Body of pancreas (tissue), 4 donors: ENCODE measurements at regions not wholly inside any gene's neighbourhood (a gene's known extent, or its start where the extent isn't known, plus 50 kb on each side); places are given as distances from the start of the nearest gene placed in this dataset.

ENCODE experiments used
- ATAC-seq: fragments of 150-250 bp; one replicate; pipeline ENCODE4 v1.9.1; 2016
- DNase-seq, 4 donors: peaks; one replicate each; pipeline ENCODE4 v3.0.0-alpha.2; 2019
- H3K27ac ChIP-seq, 4 donors: fragments of 200-600 bp; sonication (generic); 1 replicate in 3 of 4; 2 replicates in 1 of 4; pipeline versions ENCODE4 v1.5.1 to v1.6.1; 2016 to 2019; ENCODE audit warnings: mild to moderate bottlenecking in 1 of 4, mixed read lengths in 1 of 4, moderate library complexity in 1 of 4
- H3K27me3 ChIP-seq, 2 donors: fragments of 200-600 bp; sonication (generic); one replicate each; pipeline ENCODE4 v1.6.0; 2016; ENCODE audit warnings: mild to moderate bottlenecking in 1 of 2
- H3K36me3 ChIP-seq, 2 donors: fragments of 200-600 bp; sonication (generic); replicated peaks in 1 of 2; 2 replicates each; pipeline ENCODE4 v1.5.1; 2016; ENCODE audit warnings: low read depth in 2 of 2; ENCODE audit not compliant: insufficient read depth in 1 of 2
- H3K4me1 ChIP-seq: fragments of 200-600 bp; sonication (generic); one replicate; pipeline ENCODE4 v1.6.0; 2016
- H3K4me3 ChIP-seq, 2 donors: fragments of 200-600 bp; sonication (generic); 1 replicate in 1 of 2; 2 replicates in 1 of 2; pipeline ENCODE4 v1.5.1; 2016 to 2019
- H3K9me3 ChIP-seq, 3 donors: fragments of 200-600 bp; sonication (generic); 1 replicate in 2 of 3; 2 replicates in 1 of 3; pipeline ENCODE4 v1.5.1; 2016
- CTCF ChIP-seq, 7 experiments: fragments of 450-650 bp in 4 of 7; fragments of 200-600 bp in 3 of 7; sonication (generic) in 3 of 7; IDR thresholded peaks; one replicate each; pipeline ENCODE4 v1.5.1; 2016 to 2019; ENCODE audit warnings: antibody characterized with exemption in 7 of 7
- POLR2A ChIP-seq, 3 donors: fragments of 450-650 bp; IDR thresholded peaks; one replicate each; pipeline ENCODE4 v1.6.1; 2016; ENCODE audit warnings: antibody characterized with exemption in 3 of 3, mild to moderate bottlenecking in 2 of 3
- WGBS, 2 donors: methylation state at CpG; one replicate each; pipeline ENCODE4 v1.1.5; 2017; 5-methylcytosine and 5-hydroxymethylcytosine counted together
- intact Hi-C: fragments of 100-400 bp; cut with DNase I; formaldehyde crosslinking; loops from one replicate; pipeline ENCODE4 v1.15.1; 2023

DNA sequence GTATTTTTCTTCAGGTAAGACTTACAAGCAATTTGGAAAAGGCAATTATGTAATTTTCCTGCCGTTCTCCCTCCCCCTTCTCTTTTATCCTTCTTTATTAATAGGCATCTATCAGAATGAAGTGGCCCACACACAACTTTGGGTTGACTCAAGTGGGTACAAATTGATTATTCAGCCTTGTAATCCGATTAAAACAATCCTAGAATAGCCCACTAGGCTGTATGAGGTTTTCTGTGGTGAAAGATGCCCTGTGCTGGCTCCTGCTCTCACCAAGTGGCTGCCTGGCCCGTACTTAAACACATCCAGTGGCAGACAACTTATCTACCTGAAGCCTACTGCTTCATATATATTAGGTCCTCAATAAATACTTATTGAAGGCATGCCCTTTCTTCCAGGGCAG lies 177.3 kb upstream of the C9orf72 start:
- Histone ChIP-seq H3K9me3 (no peaks in the 10 kb centered on the region), H3K4me1 (no peaks in the 10 kb centered on the region), H3K4me3 (no peak overlapping the region), H3K36me3 (no peaks in the 10 kb centered on the region), H3K27me3 (no peaks in the 10 kb centered on the region), H3K27ac (no peak overlapping the region)
- 70 to 74% methylated on average over 3 of the region's 3 CpGs for WGBS, 2 donors
- TF ChIP-seq POLR2A (IDR thresholded peaks at IDR 0.05) (no peak), CTCF (IDR thresholded peaks at IDR 0.05) (no peak)
- DNase-seq (no peak), ATAC-seq (no peak)
- intact Hi-C loops = no loop called here

DNA sequence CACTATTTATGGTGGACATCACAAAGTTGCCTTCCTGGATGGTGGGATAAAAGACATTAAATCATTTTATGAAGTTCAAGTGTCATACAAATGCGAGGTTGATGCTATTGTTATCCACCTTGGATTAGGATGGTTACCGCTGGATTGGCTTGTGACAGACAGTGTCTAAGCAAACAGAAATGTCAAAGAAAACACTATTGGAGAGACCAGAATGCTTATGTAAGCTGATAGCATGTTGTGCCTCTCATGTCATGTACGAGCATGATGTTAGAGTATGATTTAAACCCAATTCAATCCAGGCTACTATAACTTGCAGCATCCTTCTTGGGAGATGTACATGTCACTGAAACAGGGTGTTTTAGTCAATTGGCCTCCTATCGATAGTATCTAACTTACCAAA lies 178.8 kb upstream of the C9orf72 start:
- Histone ChIP-seq H3K4me1 (no peaks in the 10 kb centered on the region), H3K36me3 (no peaks in the 10 kb centered on the region), H3K27me3 (no peaks in the 10 kb centered on the region), H3K27ac (no peak overlapping the region), H3K9me3 (no peaks in the 10 kb centered on the region), H3K4me3 (no peak overlapping the region)
- ATAC-seq (no peak), DNase-seq (no peak)
- 89 to 90% methylated on average over 4 of the region's 4 CpGs for WGBS, 2 donors
- intact Hi-C loops = no loop called here
- TF ChIP-seq CTCF (IDR thresholded peaks at IDR 0.05) (no peak), POLR2A (IDR thresholded peaks at IDR 0.05) (no peak)

- no peak for TF ChIP-seq POLR2A (IDR thresholded peaks at IDR 0.05)
- TF ChIP-seq CTCF (IDR thresholded peaks at IDR 0.05) = no peak
These were observed 182.6 kb upstream of the C9orf72 start for GRCh38 chr9:27755846-27756245.

GRCh38 chr9:27756418-27756817 lies 183.1 kb upstream of the C9orf72 start:
- Histone ChIP-seq H3K4me1 (no peaks in the 10 kb centered on the region), H3K9me3 (no peaks in the 10 kb centered on the region), H3K27me3 (no peaks in the 10 kb centered on the region), H3K27ac (no peak overlapping the region), H3K4me3 (no peak overlapping the region), H3K36me3 (no peaks in the 10 kb centered on the region)
- TF ChIP-seq POLR2A (IDR thresholded peaks at IDR 0.05) = no peak
- TF ChIP-seq CTCF (IDR thresholded peaks at IDR 0.05) = no peak
- intact Hi-C loops = no loop called here
- ATAC-seq (no peak), DNase-seq (no peak)
- 78 to 87% methylated on average over 5 of the region's 5 CpGs for WGBS, 2 donors

More at GRCh38 chr9:27755846-27756245, 182.6 kb upstream of the C9orf72 start:
- H3K27ac ChIP-seq = no peak overlapping the region
- DNase-seq (no peak), ATAC-seq (no peak)
- H3K27me3 ChIP-seq = no peaks in the 10 kb centered on the region
- H3K4me3 ChIP-seq = no peak overlapping the region
- no peaks in the 10 kb centered on the region for H3K4me1 ChIP-seq
- no peaks in the 10 kb centered on the region for H3K9me3 ChIP-seq
- intact Hi-C loops = no loop called here
- no peaks in the 10 kb centered on the region for H3K36me3 ChIP-seq
- WGBS, 2 donors = 10 to 33% methylated on average over 2 of the region's 2 CpGs

DNA sequence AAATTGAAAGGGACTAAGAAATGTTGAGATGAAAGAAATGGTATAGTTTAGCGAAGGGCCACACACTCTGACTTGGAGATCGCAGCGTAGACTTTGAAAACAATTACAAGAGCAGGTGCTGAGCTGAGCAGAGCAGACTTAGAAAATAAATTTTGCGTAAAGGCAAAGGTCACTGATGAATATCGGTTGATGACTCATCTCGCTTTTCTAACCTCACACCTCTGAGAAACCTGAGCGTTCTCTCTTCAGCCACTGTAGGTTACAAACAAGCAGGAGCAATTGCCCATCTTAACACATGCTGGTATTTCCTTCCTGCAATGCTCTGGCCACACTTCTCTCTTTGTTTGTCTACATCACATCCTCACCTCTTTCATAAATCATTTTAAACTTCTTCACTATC lies 190.6 kb upstream of the C9orf72 start:
- Histone ChIP-seq H3K27me3 (no peaks in the 10 kb centered on the region), H3K27ac (no peak overlapping the region), H3K4me3 (no peak overlapping the region), H3K36me3 (no peaks in the 10 kb centered on the region), H3K9me3 (no peaks in the 10 kb centered on the region), H3K4me1 (no peaks in the 10 kb centered on the region)
- intact Hi-C loops = no loop called here
- ATAC-seq = no peak
- WGBS, 2 donors = 85 to 89% methylated on average over 7 of the region's 7 CpGs
- TF ChIP-seq POLR2A (IDR thresholded peaks at IDR 0.05) (no peak), CTCF (IDR thresholded peaks at IDR 0.05) (no peak)
- DNase-seq = no peak
